GM21717 (cell line): ENCODE measurements at regions not wholly inside any gene's neighbourhood (a gene's known extent, or its start where the extent isn't known, plus 50 kb on each side); places are given as distances from the start of the nearest gene placed in this dataset.
"Not testable (repeated sequence)": the region's sequence is repeated elsewhere in the genome, so short reads cannot be mapped to it uniquely, and the experiment has no call there.

Experiments used
- ATAC-seq: cut with Tn5 transposase; IDR thresholded peaks from one replicate; pipeline ENCODE4 v1.9.1; 2021; ENCODE audit warnings: mild to moderate bottlenecking, moderate library complexity; ENCODE audit not compliant: unreplicated experiment

GRCh38 chr13:84641491-84641890, 759.2 kb upstream of the SLITRK1 start:
- ATAC-seq, result no peak

GRCh38 chr13:84640691-84641090, 758.4 kb upstream of the SLITRK1 start:
- ATAC-seq, result no peak

GRCh38 chr13:84630476-84630875, 748.2 kb upstream of the SLITRK1 start:
- no peak for ATAC-seq

- ATAC-seq, result no peak
Observed at GRCh38 chr13:84616864-84617263, 734.6 kb upstream of the SLITRK1 start.

GRCh38 chr13:84609716-84610115, 727.4 kb upstream of the SLITRK1 start:
- ATAC-seq, result no peak

- no peak for ATAC-seq
Observed at GRCh38 chr13:84607261-84608013, 725.2 kb upstream of the SLITRK1 start.

GRCh38 chr13:84606616-84607015, 724.3 kb upstream of the SLITRK1 start:
- no peak for ATAC-seq

- ATAC-seq, result no peak
Observed at GRCh38 chr13:84605927-84606326, 723.7 kb upstream of the SLITRK1 start.

- ATAC-seq, result no peak
Observed at GRCh38 chr13:84591444-84591843, 709.2 kb upstream of the SLITRK1 start.

GRCh38 chr13:84590663-84591062, 708.4 kb upstream of the SLITRK1 start:
- no peak for ATAC-seq

GRCh38 chr13:84588023-84588422, 705.7 kb upstream of the SLITRK1 start:
- ATAC-seq, result no peak

GRCh38 chr13:84579901-84580300, 697.6 kb upstream of the SLITRK1 start:
- ATAC-seq, result not testable (repeated sequence)

GRCh38 chr13:84574851-84575250, 692.6 kb upstream of the SLITRK1 start:
- ATAC-seq, result no peak

GRCh38 chr13:84571264-84571663, 689.0 kb upstream of the SLITRK1 start:
- ATAC-seq, result no peak

GRCh38 chr13:84570831-84571230, 688.6 kb upstream of the SLITRK1 start:
- ATAC-seq, result no peak

- no peak for ATAC-seq
Observed at GRCh38 chr13:84569366-84569765, 687.1 kb upstream of the SLITRK1 start.

GRCh38 chr13:84567848-84568247, 685.6 kb upstream of the SLITRK1 start:
- ATAC-seq, result no peak

GRCh38 chr13:84566780-84567179, 684.5 kb upstream of the SLITRK1 start:
- ATAC-seq, result no peak

- ATAC-seq, result no peak
Observed at GRCh38 chr13:84563611-84564010, 681.3 kb upstream of the SLITRK1 start.

- ATAC-seq, result no peak
Observed at GRCh38 chr13:84553227-84553626, 671.0 kb upstream of the SLITRK1 start.

- no peak for ATAC-seq
Observed at GRCh38 chr13:84543962-84544361, 661.7 kb upstream of the SLITRK1 start.

- ATAC-seq, result no peak
Observed at GRCh38 chr13:84542348-84542747, 660.1 kb upstream of the SLITRK1 start.

- ATAC-seq, result no peak
Observed at GRCh38 chr13:84536906-84537305, 654.6 kb upstream of the SLITRK1 start.
